H1 (cell line): ENCODE measurements at regions not wholly inside any gene's neighbourhood (a gene's known extent, or its start where the extent isn't known, plus 50 kb on each side); places are given as distances from the start of the nearest gene placed in this dataset.

Experiments
- CHD1 ChIP-seq: IDR thresholded peaks from 2 replicates; pipeline ENCODE4 v1.6.1; 2012; ENCODE audit warnings: low read depth, low read length, improper control_type of control experiment
- CHD7 ChIP-seq: fragments of 300-600 bp; sonication (generic); IDR thresholded peaks from 2 replicates; pipeline ENCODE4 v1.7.1; 2012; ENCODE audit warnings: low read length, moderate library complexity, mild to moderate bottlenecking, inconsistent platforms; ENCODE audit not compliant: insufficient replicate concordance
- KDM4A ChIP-seq: IDR thresholded peaks from one replicate; pipeline ENCODE4 v1.7.1; 2012; ENCODE audit warnings: low read depth, mild to moderate bottlenecking, moderate library complexity, low read length, inconsistent platforms; ENCODE audit not compliant: severe bottlenecking
- RBBP5 ChIP-seq: IDR thresholded peaks from 2 replicates; pipeline ENCODE4 v1.7.1; 2012; ENCODE audit warnings: low read depth, mild to moderate bottlenecking, inconsistent platforms, low read length, moderate library complexity, borderline replicate concordance
- RXRA ChIP-seq: IDR thresholded peaks from 2 replicates; pipeline ENCODE4 v1.6.1; 2011; ENCODE audit warnings: low read depth, mild to moderate bottlenecking, low read length, moderate library complexity; ENCODE audit not compliant: insufficient read depth
- TEAD4 ChIP-seq: IDR thresholded peaks from 2 replicates; pipeline ENCODE4 v1.6.1; 2012; ENCODE audit warnings: low read depth, low read length, inconsistent platforms, mixed read lengths

GRCh38 chr22:47355388-47355725, 592.9 kb downstream of the TBC1D22A start (continued):
- TF ChIP-seq CHD7 (no peak), RXRA (no peak), KDM4A (no peak), CHD1 (no peak), TEAD4 (no peak), RBBP5 (no peak)
